ENCODE measurements at regions not wholly inside any gene's neighbourhood (a gene's known extent, or its start where the extent isn't known, plus 50 kb on each side); places are given as distances from the start of the nearest gene placed in this dataset.

DNA sequence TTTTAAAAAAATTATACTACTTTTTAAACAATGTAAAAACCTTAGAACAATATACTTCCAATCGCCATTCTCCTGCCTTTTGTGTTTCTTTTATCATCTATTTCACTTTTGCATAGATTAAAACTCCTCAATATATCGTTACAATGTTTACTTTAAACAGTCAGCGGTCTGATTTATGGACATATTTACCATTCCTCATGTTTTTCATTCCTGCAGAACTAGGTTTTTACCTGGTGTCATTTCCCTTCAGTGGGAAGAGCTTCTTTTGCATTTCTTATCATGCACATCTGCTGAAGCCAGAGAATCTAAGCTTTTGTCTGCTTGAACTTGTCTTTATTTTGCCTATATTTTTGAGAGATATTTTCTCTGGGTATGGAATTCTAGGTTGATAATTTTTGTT lies 277.4 kb upstream of the PLXNA2 start:
- ATAC-seq = no peak

DNA sequence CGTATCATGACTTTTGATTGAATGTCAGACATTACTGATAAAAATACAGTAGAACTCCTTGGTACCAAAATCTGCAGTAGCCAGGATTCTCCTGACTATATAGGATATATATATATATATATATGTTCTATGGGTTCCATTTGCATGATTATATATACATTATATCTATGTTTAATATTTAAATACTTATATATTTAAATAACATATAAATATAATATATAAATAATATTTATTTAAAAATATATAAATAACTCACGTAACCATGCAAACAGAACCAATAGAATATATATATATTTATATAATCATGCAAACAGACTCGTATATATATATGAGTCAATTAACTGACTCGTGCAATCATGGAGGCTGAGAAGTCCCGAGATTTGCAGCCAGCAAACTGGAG lies 278.8 kb upstream of the PLXNA2 start:
- no peak for ATAC-seq

DNA sequence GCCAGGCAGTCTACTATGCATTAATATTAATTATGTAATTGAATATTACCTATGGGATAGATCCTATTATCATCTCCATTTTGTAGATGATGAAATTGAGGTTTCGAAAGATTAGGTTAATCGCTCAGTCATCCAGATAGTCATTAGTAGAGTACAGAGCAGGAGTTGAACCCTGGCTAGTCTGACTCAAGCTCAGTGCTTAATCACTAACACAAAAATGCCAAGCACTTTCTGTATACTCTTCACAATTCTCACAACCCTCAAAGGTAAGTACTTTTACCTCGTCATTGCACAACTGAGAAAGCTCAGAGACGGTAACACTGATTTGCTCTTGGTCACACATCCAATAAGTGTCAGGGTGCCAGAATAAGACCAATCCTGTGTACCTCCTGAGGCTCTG lies 280.2 kb upstream of the PLXNA2 start:
- ATAC-seq = peak; percentile 37

DNA sequence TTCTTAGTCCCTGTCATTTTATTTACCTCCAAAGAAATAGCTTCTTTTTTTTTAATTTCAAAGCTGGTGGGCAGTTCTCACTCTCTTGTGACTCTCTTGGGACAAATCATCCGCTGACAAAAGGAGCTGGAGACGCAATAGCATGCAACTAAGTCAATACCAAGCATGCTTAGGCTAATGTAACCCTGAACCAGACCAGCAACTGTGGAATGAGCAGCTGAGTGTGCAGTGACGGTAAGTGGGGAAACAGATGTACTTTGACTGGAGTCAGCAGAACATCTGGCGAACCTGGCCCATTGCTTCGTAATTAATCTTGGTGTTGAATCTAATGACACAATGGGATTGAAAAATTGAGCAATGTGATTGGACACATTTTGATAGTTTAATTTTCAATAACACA lies 280.7 kb upstream of the PLXNA2 start:
- no peak for ATAC-seq

DNA sequence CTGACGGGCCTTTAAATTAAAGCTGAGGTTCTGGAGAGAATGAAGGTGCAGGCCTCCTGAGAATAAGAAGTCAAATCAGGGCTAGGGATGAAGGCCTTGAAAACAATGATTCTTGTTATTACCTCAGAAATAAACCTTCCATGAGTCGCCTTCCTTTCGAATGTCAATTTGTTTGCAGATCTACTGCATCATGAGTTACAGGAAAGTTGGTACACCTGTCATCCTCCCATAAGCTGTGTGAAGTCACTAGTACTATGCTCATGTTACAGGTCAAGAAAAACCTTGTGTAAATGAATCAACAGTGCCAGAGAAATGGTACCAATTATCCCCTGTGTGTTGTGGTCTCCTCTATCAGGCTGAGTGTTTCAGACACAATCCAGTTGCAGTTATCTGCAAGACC lies 281.2 kb upstream of the PLXNA2 start:
- ATAC-seq = peak; percentile 26

DNA sequence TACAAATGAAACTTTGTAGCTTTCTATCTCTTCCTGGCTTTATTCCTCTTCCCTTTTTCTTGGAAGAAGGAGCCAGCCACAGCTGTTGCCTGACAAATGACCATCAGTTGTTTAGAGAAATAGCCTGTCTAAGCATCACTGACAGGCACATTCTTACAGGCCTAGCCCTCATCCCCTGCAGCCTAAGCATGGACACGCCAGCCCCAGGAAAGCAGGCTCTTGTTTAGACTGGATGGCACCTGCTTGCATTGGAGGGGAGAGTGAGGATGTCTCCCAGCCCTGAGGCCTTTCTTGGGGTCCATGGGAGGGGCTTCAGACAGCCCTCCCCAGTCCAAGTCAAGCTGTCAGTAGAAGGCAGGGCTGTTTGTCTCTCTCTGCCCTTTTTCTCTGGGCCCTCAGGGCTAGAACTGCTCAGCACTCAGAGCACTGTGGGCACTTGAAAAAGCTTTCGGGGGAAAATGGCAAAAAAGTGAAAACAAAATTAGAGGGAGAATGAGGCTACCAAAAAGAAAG lies 282.5 kb upstream of the PLXNA2 start:
- ATAC-seq = no peak

DNA sequence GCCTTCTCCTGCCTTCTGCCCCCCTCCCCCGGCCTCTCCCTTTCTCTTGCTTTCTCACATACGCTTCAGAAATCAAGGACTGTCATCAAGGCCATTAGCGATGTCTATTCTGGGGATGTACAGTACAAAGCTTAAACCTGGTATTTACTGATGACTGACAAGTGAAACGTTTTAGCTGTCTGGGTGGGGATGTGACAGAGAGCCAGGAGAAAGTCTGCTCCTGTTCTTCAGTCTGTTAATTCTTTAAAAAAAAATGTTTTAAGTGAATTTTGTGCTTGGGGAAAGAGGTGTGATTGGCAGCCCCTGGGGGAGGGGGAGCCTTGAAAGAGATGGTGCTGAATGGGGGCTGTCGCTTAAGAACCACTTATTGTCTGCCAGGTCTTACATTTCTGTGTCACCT lies 283.0 kb upstream of the PLXNA2 start:
- ATAC-seq = no peak

DNA sequence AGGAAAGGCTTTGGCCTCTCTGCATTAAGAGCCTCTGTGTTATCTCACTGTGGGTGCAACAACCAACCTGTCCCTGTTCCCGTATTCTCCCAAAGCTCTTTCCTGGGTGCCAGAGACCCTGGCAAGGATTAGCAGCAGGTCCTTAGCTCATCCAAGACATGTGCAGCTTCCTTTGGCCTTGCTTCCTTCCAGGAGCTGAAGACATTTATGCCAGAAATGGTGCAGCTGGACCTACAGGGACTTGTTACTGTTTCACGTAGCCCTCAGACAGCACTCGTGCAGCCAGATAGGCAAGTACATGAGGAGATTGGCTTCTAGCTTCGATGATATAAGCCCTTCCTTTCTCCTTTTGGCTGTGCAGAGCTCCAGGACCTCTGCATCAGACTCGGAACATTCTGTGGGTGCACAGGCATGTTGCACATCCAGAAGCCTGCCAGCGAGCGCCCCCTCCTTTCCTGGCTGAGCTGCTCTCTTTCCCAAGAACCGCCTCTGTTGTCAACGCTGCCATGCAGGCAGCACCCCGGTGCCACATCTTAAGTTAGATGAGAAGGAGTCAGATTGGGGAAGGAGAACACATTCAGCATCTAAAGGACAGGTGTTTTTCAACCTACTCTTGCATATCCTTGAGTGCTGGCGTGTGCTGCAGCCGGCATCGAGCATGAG lies 284.5 kb upstream of the PLXNA2 start:
- no peak for ATAC-seq

DNA sequence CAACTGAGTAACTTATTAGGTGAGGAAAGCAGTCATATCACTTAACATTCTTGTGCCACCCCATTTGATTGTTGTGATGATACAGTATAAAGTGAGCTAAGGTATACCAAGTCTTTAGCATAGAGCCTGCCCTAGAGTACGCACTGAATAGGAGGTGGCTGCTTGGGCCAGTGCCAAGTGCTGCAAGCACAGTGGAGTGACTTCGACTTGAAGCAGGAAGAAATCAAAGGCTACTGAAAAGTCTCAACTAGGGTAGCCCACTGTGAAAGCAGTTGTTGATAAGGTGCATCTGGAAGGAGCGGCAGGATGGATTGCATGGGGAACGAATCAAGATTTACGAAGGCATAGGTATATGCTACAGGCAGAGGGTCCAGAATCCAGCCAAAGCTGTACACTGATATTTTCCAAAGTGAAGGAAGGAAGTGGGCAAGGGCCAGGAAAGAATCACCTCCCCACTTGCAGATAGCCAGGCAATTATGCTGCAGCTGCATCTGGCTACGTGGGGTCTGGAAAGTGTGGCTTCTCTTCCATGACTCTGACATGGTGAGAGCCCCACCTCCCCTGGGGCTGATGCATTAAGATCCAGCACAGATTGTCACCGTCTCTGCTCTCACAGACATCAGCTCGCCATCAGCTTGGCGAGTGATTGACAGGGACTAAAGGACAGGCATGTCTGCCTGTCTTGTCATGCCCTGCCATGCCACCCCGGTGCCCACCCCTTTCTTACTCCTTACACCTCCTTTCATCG lies 287.0 kb upstream of the PLXNA2 start:
- no peak for ATAC-seq

DNA sequence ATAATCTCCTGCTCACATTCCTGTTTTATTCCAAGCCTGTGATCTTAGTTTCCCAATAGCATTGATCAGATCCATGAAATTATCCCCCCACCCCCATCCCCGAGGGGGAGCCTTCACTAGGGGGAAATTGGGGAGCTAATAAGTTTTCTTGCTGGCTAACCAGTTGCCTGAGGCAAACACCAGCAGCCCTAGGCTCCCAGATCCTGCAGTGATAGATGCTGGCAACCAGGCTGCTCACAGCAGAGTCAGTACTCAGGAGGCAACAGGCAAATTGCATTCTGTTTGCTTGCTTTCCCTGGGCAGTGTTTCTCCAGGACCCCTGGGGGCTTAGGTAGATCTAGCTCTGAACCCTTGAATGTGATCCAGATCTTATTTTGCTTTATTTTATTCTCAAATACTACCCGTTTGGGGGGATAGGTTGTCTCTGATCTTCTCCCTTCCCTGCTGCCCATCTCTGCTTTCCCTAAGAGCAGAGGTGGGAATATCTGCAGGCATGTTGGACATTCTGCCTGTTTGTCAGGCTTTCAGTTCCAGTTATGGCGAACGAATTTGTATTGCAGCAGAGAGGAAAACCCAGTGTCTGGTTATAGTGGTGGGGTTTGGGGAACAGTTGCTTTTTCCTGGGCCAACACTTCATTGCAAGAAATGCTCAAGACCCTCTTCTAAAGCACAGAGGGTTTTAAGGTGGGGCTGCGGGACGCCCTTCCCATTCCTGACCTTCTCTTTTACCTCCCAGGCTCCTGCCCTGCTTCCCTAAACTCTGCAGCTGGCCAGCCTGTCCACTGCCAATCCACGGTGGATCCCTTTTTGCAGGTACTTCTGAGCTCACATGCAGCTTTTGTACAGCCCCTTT lies 289.8 kb upstream of the PLXNA2 start:
- no peak for ATAC-seq

DNA sequence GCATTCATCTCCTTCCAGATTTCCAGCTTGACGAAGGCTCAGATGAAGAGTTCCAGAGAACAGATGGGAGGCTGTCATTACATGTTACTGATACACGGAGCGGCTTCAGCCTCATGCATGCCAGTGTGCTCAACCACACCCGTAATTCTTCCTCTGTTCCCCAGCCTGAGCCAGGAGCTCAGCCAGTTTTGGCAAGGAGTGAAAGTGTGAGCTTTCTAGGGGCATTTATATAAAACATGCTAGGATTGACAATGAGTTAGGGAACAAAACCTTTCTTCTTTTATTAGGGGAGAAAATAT lies 290.4 kb upstream of the PLXNA2 start:
- no peak for ATAC-seq

DNA sequence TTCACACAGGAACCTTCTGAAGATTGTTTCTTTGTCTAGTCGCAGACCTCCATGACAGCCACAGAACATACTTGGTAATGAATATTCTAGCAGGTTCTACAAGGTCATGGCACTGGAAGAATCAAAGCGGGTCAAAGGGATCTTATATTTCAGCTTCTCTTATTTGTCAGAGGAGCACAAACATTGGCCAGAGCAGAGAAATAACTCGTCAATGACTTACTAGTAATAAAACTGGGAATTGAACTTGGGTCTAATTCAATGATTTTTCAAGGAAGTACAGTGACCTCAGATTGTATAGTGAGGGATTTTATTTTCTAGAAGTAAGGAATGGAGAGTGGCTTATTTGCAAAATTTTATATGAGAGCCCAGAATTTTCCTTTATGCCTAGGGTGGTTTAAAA lies 290.8 kb upstream of the PLXNA2 start:
- ATAC-seq = no peak

DNA sequence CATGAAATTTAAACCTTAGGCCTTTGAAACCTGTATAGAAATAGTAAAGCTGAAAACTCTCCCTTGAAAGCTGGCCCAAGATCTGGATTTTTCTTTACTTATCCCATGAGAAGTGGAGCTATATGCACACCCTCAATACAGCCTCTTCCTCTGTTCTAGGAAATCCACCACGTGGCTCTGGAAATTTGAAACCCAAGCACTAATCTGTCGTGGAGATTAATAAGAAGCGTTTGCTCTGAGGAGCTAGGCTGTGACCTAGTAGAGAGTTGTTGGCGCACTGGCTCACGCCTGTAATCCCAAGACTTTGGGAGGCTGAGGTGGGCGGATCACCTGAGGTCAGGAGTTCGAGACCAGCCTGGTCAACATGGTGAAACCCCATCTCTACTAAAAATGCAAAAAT lies 291.3 kb upstream of the PLXNA2 start:
- no peak for ATAC-seq

DNA sequence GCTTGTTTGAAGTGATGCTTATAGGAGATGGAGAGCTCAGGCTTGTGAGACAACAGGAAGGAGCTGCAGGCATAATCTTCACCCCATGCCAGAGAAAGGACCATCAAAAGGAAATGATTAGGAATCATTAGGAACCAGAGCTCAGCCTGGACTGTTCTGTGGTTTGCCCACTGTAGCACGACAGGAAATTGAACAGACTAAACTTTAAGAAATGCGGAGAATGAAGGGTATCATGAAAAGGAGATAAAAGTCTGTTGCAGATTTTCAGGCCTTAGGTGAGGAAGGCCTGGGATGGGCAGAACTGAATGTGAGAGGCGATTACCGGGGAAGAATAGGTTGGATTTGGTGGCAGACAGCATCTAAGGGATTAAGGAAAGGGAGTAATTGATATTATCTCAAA lies 292.0 kb upstream of the PLXNA2 start:
- no peak for ATAC-seq

DNA sequence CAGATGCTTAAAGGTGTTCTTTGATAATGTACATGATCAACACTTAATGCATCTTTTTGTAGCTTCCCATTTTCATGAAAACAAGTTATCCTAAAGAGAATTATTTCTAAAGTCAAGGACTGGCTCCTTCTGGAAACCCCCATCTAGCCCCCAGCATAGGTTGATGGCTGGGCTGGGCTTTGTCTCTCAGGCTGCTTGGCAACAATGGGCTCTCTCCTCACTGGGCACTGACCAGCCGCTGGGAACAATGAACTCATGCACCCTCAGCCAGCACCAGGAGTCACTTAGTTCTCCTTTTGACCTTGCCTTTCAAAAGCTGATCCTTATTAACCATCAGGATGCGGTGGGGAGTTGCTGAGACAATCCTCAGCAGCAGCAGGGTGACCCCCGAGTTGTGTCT lies 293.0 kb upstream of the PLXNA2 start:
- ATAC-seq = no peak

DNA sequence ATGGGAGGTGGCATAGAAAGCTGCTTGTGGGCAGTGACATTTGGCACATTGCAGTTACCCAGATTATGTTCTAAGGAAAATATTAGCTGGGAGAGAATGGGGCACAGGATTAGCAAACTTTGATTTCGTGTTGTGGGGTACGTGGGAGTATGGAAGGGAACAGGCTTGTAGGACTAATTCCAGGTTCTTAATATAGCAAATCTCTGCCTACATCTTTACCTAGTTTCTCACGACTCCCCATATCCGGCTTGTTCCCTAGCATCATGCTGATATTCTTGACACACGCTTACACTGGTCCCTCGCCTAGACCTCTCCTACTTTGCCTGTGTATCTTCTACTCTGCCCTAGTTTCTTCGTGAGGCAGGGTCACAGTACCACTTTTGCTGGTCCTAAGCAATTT lies 293.9 kb upstream of the PLXNA2 start:
- ATAC-seq = no peak

DNA sequence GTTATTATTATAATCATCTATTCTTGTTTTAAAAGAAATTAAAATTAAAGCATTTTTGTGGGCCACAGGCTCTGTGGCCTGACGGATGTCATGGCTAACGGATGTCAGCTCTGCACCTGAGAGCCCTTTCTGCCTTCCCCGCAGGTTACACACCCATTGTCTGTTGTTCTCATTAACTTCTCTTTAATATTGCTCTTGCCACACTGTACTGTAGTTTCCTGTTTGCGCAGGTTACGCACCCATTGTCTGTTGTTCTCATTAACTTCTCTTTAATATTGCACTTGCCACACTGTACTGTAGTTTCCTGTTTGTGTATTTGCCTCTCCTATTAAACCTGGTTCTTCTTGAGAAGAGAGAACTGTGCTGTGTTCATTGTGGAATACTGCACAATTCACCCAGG lies 294.4 kb upstream of the PLXNA2 start:
- ATAC-seq = no peak

DNA sequence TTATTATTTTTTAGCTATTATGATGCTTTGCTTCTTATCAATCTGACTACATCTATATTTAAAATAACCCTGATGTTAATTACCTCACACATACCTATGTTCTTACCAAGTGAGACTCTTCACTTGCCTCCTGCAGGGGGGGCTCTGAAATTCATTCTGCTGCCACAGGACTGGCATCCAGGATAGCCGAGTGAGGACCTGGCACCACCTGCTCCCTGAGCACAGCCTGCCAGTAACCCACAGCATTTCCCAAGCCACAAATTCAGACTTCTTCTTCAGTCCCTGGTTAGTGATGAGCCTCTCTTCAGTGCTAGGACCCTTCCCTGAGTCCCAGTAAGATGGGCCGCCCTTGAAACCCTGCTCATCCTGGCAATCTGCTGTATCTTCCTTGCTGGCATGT lies 296.5 kb upstream of the PLXNA2 start:
- ATAC-seq = no peak

DNA sequence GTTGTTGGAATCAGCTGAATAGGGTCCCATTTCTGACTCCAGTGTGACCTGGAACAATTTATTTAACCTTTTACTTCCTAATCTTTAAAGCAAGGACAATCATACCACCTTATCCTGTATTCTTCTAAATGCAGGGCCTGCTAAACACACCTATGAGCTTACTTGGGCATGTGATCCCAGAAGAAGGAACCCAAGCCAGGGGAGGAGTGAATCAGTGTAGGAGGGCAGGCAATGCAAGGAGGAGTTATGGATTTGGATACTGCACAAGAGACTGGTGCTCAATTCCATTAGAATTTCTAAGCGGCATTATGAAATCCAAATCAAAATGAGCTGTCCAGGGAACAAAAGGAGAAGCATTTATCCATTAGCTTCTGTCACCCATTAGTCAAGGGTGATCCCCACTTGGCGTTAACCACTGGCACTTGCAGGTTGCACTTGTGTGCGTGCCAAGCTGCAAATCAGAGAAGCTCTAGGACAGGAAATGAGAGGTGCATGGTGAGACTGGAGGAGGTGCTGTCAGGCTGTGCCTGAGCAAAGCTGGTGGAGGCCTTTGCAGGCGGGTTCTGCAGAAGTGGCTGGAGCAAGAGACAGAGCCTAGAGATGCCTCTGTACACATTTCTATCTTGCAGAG lies 297.2 kb upstream of the PLXNA2 start:
- ATAC-seq = peak; percentile 86

DNA sequence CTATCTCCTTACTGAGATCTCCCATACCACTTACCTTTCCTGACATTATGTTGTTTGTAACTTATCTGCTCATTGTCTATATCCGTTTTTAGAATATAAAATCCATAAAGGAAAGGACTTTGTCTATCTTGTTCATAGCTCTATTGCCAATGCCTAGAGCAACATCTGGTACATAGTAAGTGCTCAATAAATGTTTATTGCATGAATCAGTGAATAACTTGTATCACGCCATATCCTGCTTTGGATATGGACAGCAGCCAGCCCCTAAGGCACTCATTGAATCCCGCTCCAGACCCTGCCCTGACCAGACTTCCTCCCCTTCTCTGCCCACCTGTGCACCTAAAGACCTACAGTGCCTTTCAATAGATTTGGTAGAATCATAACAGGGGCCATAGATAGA lies 298.1 kb upstream of the PLXNA2 start:
- ATAC-seq = no peak

DNA sequence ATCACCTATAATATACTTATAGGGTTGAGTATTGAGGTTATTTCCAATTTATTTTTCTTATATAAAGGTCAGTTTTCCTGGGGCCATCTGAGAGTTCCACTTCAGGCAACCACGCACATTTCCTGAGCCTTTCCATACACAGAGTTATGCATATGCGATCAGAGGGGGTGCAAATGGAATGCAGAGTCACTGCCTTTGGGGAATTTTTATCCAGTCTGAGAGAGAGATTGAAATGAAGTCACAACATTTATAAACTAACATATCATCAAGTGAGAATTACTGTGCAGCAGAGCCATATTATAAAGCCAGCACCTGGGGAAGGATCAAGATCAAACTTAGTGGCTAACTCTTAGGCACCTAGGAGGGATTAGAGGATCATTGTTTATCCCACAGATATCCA lies 299.9 kb upstream of the PLXNA2 start:
- ATAC-seq = no peak

DNA sequence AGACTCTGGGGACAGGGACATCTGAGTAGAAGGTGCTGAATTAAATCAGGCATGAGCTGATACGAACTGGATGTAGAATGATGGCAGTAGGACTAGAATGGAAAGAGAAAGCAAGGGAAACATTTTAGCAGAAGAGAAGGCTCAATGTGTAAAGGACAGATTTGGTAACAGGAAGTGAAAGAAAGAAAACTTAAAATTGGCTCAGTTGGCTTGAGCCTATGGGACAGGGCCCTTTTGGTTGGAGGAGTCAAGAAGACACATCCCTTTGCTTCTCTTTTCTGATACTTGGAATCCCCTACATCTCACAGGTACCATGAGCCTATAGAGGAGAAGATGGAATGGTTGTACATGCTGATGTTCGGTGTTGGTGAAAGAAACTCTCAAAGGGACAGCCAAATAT lies 300.6 kb upstream of the PLXNA2 start:
- no peak for ATAC-seq

DNA sequence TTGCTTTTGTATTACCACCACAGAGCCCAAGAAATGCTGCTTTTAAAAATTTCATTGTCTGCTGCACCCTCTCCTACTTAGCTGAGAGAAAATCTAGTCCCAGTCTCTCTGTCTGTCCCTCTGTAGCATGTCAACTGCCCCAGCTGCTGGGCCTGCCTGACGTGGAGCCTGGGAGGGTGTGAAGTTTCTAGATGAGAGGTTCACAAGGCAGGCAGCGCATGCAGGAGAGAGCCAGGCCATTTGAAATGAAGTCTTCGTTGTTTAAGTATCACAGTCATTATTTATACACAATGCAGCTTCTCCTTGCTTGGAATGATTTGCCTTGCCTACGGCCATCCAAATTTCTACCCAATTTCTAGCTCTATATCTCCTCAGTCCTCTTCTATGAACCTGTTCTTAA lies 306.8 kb upstream of the PLXNA2 start:
- ATAC-seq = no peak

Measured in esophagus mucosa (tissue), 1 donor.